ENCODE measurements at regions not wholly inside any gene's neighbourhood (a gene's known extent, or its start where the extent isn't known, plus 50 kb on each side); places are given as distances from the start of the nearest gene placed in this dataset.

DNA sequence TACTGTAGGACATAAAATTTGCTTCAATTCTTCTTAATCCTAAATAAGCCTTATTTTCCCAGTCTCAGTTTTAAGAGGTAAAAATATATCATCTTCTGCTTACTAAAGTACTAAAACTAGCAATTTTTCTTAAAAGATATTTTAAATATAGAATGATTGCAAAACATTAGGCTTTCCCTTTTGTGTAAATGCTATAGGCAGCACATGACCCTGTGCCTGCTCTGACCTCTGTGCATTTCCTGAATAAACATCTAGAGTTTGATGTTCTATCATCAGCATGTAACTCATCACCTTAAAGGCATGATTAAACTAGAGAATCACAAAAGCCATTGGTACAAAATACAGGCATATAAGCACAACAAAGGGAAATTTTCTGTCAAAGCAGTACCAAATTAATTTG, 422.7 kb downstream of the TFAP2B start:
- Histone ChIP-seq H3K4me1 (ENCODE audit: control insufficient read depth in 1 of 2, insufficient read depth in 2 of 2, low read length in 2 of 2) (no peaks in the 10 kb centered on the region), H4K12ac (ENCODE audit: low read depth, low read length) (no peak overlapping the region), H4K8ac (ENCODE audit: low read depth, low read length) (no peak overlapping the region), H3K79me1 (ENCODE audit: low read length) (no peaks in the 10 kb centered on the region), H4K91ac (ENCODE audit: low read depth, low read length) (no peak overlapping the region), H3K27me3 (ENCODE audit: insufficient read depth, low read length) (no peaks in the 10 kb centered on the region), H3K18ac (ENCODE audit: low read length) (no peak overlapping the region), H3K14ac (ENCODE audit: low read length) (no peak overlapping the region), H2BK12ac (ENCODE audit: low read length) (no peak overlapping the region), H3K36me3 (ENCODE audit: control insufficient read depth in 1 of 2, insufficient read depth in 2 of 2, low read length in 2 of 2) (no peaks in the 10 kb centered on the region), H2BK120ac (ENCODE audit: insufficient read depth, low read length, poor library complexity) (no peak overlapping the region), H3K4me2 (ENCODE audit: low read length) (no peak overlapping the region), H3K4ac (ENCODE audit: low read depth, low read length) (no peak overlapping the region), H2AK5ac (ENCODE audit: low read length) (no peak overlapping the region), H3K27ac (ENCODE audit: low read depth, low read length) (no peak overlapping the region), H3K9me3 (ENCODE audit: insufficient read depth, low read depth, low read length) (no peaks in the 10 kb centered on the region), H2BK5ac (ENCODE audit: low read depth, low read length, poor library complexity) (no peak overlapping the region), H3K9ac (ENCODE audit: low read length) (no peak overlapping the region), H3K79me2 (ENCODE audit: control insufficient read depth, insufficient read depth, low read length, poor library complexity) (no peaks in the 10 kb centered on the region), H3K23ac (ENCODE audit: low read length) (no peak overlapping the region), H3K4me3 (ENCODE audit: low read depth, low read length) (no peak overlapping the region), H2AFZ (ENCODE audit: insufficient read depth, low read length, poor library complexity) (no peak overlapping the region)
- no peak for DNase-seq

DNA sequence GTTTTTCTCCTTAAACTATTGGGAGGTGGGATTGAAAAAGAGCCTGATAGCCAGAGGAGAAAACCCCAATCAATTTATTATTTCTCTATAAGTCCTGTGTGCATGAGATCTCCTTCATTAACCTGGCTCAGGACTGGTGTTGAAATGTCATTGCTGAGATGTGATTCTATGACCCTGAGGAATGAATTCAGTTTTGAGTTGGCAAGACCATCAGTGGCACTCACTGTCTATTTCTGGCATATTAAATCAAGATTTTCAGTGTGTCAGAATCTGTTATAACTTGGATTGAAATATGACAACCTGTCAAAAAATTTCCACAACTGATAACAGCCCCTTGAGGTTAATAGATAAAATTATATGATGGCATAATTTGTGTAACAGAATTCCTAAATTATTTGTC, 431.1 kb downstream of the TFAP2B start:
- Histone ChIP-seq H3K27ac (ENCODE audit: low read depth, low read length) (no peak overlapping the region), H2BK5ac (ENCODE audit: low read depth, low read length, poor library complexity) (no peak overlapping the region), H3K14ac (ENCODE audit: low read length) (no peak overlapping the region), H3K18ac (ENCODE audit: low read length) (no peak overlapping the region), H3K4me2 (ENCODE audit: low read length) (no peak overlapping the region), H3K4me3 (ENCODE audit: low read depth, low read length) (no peak overlapping the region), H2AFZ (ENCODE audit: insufficient read depth, low read length, poor library complexity) (no peak overlapping the region), H3K79me2 (ENCODE audit: control insufficient read depth, insufficient read depth, low read length, poor library complexity) (no peaks in the 10 kb centered on the region), H2BK12ac (ENCODE audit: low read length) (no peak overlapping the region), H2AK5ac (ENCODE audit: low read length) (no peak overlapping the region), H3K4ac (ENCODE audit: low read depth, low read length) (no peak overlapping the region), H3K4me1 (ENCODE audit: control insufficient read depth in 1 of 2, insufficient read depth in 2 of 2, low read length in 2 of 2) (no peaks in the 10 kb centered on the region), H3K9ac (ENCODE audit: low read length) (no peak overlapping the region), H3K27me3 (ENCODE audit: insufficient read depth, low read length) (no peaks in the 10 kb centered on the region), H3K23ac (ENCODE audit: low read length) (no peak overlapping the region), H3K79me1 (ENCODE audit: low read length) (no peaks in the 10 kb centered on the region), H3K9me3 (ENCODE audit: insufficient read depth, low read depth, low read length) (no peaks in the 10 kb centered on the region), H4K8ac (ENCODE audit: low read depth, low read length) (no peak overlapping the region), H4K12ac (ENCODE audit: low read depth, low read length) (no peak overlapping the region), H4K91ac (ENCODE audit: low read depth, low read length) (no peak overlapping the region), H3K36me3 (ENCODE audit: control insufficient read depth in 1 of 2, insufficient read depth in 2 of 2, low read length in 2 of 2) (no peaks in the 10 kb centered on the region), H2BK120ac (ENCODE audit: insufficient read depth, low read length, poor library complexity) (no peak overlapping the region)
- DNase-seq, result no peak

DNA sequence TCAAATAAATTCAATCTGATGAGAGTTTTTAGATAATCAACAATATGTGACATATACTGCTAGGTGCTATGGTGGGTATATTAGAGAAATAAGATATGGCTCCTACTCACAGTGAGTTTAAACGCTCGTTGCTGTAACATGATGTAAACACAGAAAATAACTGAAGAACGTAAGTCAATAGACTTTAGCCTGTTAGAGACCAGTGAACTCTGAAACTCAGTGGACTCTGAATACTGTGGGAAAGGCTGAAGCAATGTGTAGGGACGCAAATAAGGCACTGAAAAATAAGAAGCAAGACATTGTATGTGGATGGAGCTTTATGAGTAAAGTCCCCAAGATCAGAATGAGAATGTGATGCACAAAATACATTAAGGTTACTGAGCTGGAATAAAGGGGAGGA, 431.6 kb downstream of the TFAP2B start:
- no CpG with 5 or more reads among the region's 4 CpGs for WGBS (ENCODE audit: extremely low coverage, insufficient coverage, insufficient read length)
- H3K27me3 ChIP-seq (ENCODE audit: insufficient read depth, low read length), result no peaks in the 10 kb centered on the region
- no peak overlapping the region for H3K18ac ChIP-seq (ENCODE audit: low read length)
- H3K4ac ChIP-seq (ENCODE audit: low read depth, low read length), result no peak overlapping the region
- H3K4me1 ChIP-seq (ENCODE audit: control insufficient read depth in 1 of 2, insufficient read depth in 2 of 2, low read length in 2 of 2), result no peaks in the 10 kb centered on the region
- DNase-seq, result no peak
- H3K14ac ChIP-seq (ENCODE audit: low read length), result no peak overlapping the region
- H2BK12ac ChIP-seq (ENCODE audit: low read length), result no peak overlapping the region
- no peak overlapping the region for H2BK5ac ChIP-seq (ENCODE audit: low read depth, low read length, poor library complexity)
- no peak overlapping the region for H3K4me2 ChIP-seq (ENCODE audit: low read length)
- no peaks in the 10 kb centered on the region for H3K36me3 ChIP-seq (ENCODE audit: control insufficient read depth in 1 of 2, insufficient read depth in 2 of 2, low read length in 2 of 2)
- no peak overlapping the region for H3K27ac ChIP-seq (ENCODE audit: low read depth, low read length)
- H2BK120ac ChIP-seq (ENCODE audit: insufficient read depth, low read length, poor library complexity), result no peak overlapping the region
- no peak overlapping the region for H2AFZ ChIP-seq (ENCODE audit: insufficient read depth, low read length, poor library complexity)
- H3K79me2 ChIP-seq (ENCODE audit: control insufficient read depth, insufficient read depth, low read length, poor library complexity), result no peaks in the 10 kb centered on the region
- H3K23ac ChIP-seq (ENCODE audit: low read length), result no peak overlapping the region
- no peak overlapping the region for H3K9ac ChIP-seq (ENCODE audit: low read length)
- no peaks in the 10 kb centered on the region for H3K79me1 ChIP-seq (ENCODE audit: low read length)
- no peak overlapping the region for H4K8ac ChIP-seq (ENCODE audit: low read depth, low read length)
- H4K91ac ChIP-seq (ENCODE audit: low read depth, low read length), result no peak overlapping the region
- H2AK5ac ChIP-seq (ENCODE audit: low read length), result no peak overlapping the region
- no peak overlapping the region for H4K12ac ChIP-seq (ENCODE audit: low read depth, low read length)
- no peak overlapping the region for H3K4me3 ChIP-seq (ENCODE audit: low read depth, low read length)
- H3K9me3 ChIP-seq (ENCODE audit: insufficient read depth, low read depth, low read length), result no peaks in the 10 kb centered on the region

GRCh38 chr6:51257938-51258337, 439.3 kb downstream of the TFAP2B start:
- WGBS (ENCODE audit: extremely low coverage, insufficient coverage, insufficient read length), result no CpG with 5 or more reads among the region's 2 CpGs
- H3K14ac ChIP-seq (ENCODE audit: low read length), result no peak overlapping the region

GRCh38 chr6:51260003-51260402, 441.3 kb downstream of the TFAP2B start:
- Histone ChIP-seq H3K27ac (ENCODE audit: low read depth, low read length) (no peak overlapping the region), H3K4me2 (ENCODE audit: low read length) (no peak overlapping the region), H3K4me3 (ENCODE audit: low read depth, low read length) (no peak overlapping the region), H2AFZ (ENCODE audit: insufficient read depth, low read length, poor library complexity) (no peak overlapping the region), H4K8ac (ENCODE audit: low read depth, low read length) (no peak overlapping the region), H3K4ac (ENCODE audit: low read depth, low read length) (no peak overlapping the region), H3K79me2 (ENCODE audit: control insufficient read depth, insufficient read depth, low read length, poor library complexity) (no peaks in the 10 kb centered on the region), H2BK5ac (ENCODE audit: low read depth, low read length, poor library complexity) (no peak overlapping the region), H3K27me3 (ENCODE audit: insufficient read depth, low read length) (no peaks in the 10 kb centered on the region), H3K9me3 (ENCODE audit: insufficient read depth, low read depth, low read length) (no peaks in the 10 kb centered on the region), H3K14ac (ENCODE audit: low read length) (no peak overlapping the region), H4K12ac (ENCODE audit: low read depth, low read length) (no peak overlapping the region), H4K91ac (ENCODE audit: low read depth, low read length) (no peak overlapping the region), H3K36me3 (ENCODE audit: control insufficient read depth in 1 of 2, insufficient read depth in 2 of 2, low read length in 2 of 2) (no peaks in the 10 kb centered on the region), H3K4me1 (ENCODE audit: control insufficient read depth in 1 of 2, insufficient read depth in 2 of 2, low read length in 2 of 2) (peaks cover 0 to 3% of the 10 kb centered on the region in 2 experiments), H3K79me1 (ENCODE audit: low read length) (no peaks in the 10 kb centered on the region), H2BK12ac (ENCODE audit: low read length) (no peak overlapping the region), H2BK120ac (ENCODE audit: insufficient read depth, low read length, poor library complexity) (no peak overlapping the region), H3K18ac (ENCODE audit: low read length) (no peak overlapping the region), H3K9ac (ENCODE audit: low read length) (no peak overlapping the region), H2AK5ac (ENCODE audit: low read length) (no peak overlapping the region), H3K23ac (ENCODE audit: low read length) (no peak overlapping the region)
- no CpG with 5 or more reads among the region's 3 CpGs for WGBS (ENCODE audit: extremely low coverage, insufficient coverage, insufficient read length)
- DNase-seq, result no peak

More at GRCh38 chr6:51257938-51258337, 439.3 kb downstream of the TFAP2B start:
- Histone ChIP-seq H2AFZ (ENCODE audit: insufficient read depth, low read length, poor library complexity) (no peak overlapping the region), H3K18ac (ENCODE audit: low read length) (no peak overlapping the region), H2AK5ac (ENCODE audit: low read length) (no peak overlapping the region), H3K79me1 (ENCODE audit: low read length) (no peaks in the 10 kb centered on the region), H3K36me3 (ENCODE audit: control insufficient read depth in 1 of 2, insufficient read depth in 2 of 2, low read length in 2 of 2) (no peaks in the 10 kb centered on the region), H3K4me1 (ENCODE audit: control insufficient read depth in 1 of 2, insufficient read depth in 2 of 2, low read length in 2 of 2) (peaks cover 0 to 3% of the 10 kb centered on the region in 2 experiments), H2BK12ac (ENCODE audit: low read length) (no peak overlapping the region), H4K91ac (ENCODE audit: low read depth, low read length) (no peak overlapping the region), H3K9me3 (ENCODE audit: insufficient read depth, low read depth, low read length) (no peaks in the 10 kb centered on the region), H2BK120ac (ENCODE audit: insufficient read depth, low read length, poor library complexity) (no peak overlapping the region), H4K8ac (ENCODE audit: low read depth, low read length) (no peak overlapping the region), H3K4me2 (ENCODE audit: low read length) (no peak overlapping the region), H2BK5ac (ENCODE audit: low read depth, low read length, poor library complexity) (no peak overlapping the region), H3K4me3 (ENCODE audit: low read depth, low read length) (no peak overlapping the region), H3K9ac (ENCODE audit: low read length) (no peak overlapping the region), H3K23ac (ENCODE audit: low read length) (no peak overlapping the region), H3K27ac (ENCODE audit: low read depth, low read length) (no peak overlapping the region), H3K27me3 (ENCODE audit: insufficient read depth, low read length) (no peaks in the 10 kb centered on the region), H3K4ac (ENCODE audit: low read depth, low read length) (no peak overlapping the region), H4K12ac (ENCODE audit: low read depth, low read length) (no peak overlapping the region), H3K79me2 (ENCODE audit: control insufficient read depth, insufficient read depth, low read length, poor library complexity) (no peaks in the 10 kb centered on the region)
- peak in 1 of 2 donors; percentile 63 for DNase-seq

Measured in trophoblast cell (in vitro differentiated cells and primary cell).